B cell (primary cell): ENCODE measurements at regions not wholly inside any gene's neighbourhood (a gene's known extent, or its start where the extent isn't known, plus 50 kb on each side); places are given as distances from the start of the nearest gene placed in this dataset.
"Not testable (repeated sequence)": the region's sequence is repeated elsewhere in the genome, so short reads cannot be mapped to it uniquely, and the experiment has no call there.

Experiments used
- ATAC-seq: fragments of 200-7000 bp; cut with Tn5 transposase; one replicate; pipeline ENCODE4 v1.10.0; 2021; ENCODE audit warnings: low read depth, mild to moderate bottlenecking, moderate number of reproducible peaks, moderate library complexity
- CTCF ChIA-PET: fragments of 350-600 bp; sonication (Branson Sonifier 250); formaldehyde crosslinking; loops from one replicate; lab custom pipeline; 2021; ENCODE audit warnings: antibody characterized with exemption, inconsistent platforms; lab: Charles Lee
- POLR2A ChIA-PET: fragments of 350-600 bp; sonication (Branson Sonifier 250); formaldehyde crosslinking; loops from one replicate; lab custom pipeline; 2021; ENCODE audit warnings: antibody characterized with exemption; lab: Charles Lee
- DNase-seq: peaks from one replicate; pipeline ENCODE4 v3.0.0; 2013
- H2AFZ ChIP-seq: 2 replicates; pipeline ENCODE4 v1.6.1; 2012; ENCODE audit warnings: mild to moderate bottlenecking, low read depth, low read length; ENCODE audit not compliant: insufficient read depth, poor library complexity, severe bottlenecking
- H3K27ac ChIP-seq, 2 donors: 1 replicate in 1 of 2; 2 replicates in 1 of 2; pipeline ENCODE4 v1.5.1; 2012 to 2013; ENCODE audit warnings: low read length in 2 of 2, mild to moderate bottlenecking in 2 of 2, moderate library complexity in 1 of 2
- H3K27me3 ChIP-seq, 4 experiments: fragments of 200-600 bp in 1 of 4; sonication (generic) in 1 of 4; replicated peaks in 1 of 4; 1 replicate in 2 of 4; 2 replicates in 2 of 4; pipeline versions ENCODE4 v1.6.1 to v1.7.0; 2013 to 2016; ENCODE audit warnings: low read length in 3 of 4, mild to moderate bottlenecking in 2 of 4, mixed read lengths in 1 of 4, moderate library complexity in 1 of 4; ENCODE audit not compliant: insufficient read depth in 4 of 4, control insufficient read depth in 3 of 4; ENCODE audit errors: control extremely low read depth in 1 of 4
- H3K36me3 ChIP-seq, 2 experiments: replicated peaks in 1 of 2; 1 replicate in 1 of 2; 2 replicates in 1 of 2; pipeline versions ENCODE4 v1.6.1 to v1.7.1; 2013; ENCODE audit warnings: low read length in 1 of 2; ENCODE audit not compliant: insufficient read depth in 2 of 2, control insufficient read depth in 1 of 2; ENCODE audit errors: control extremely low read depth in 1 of 2, extremely low read depth in 1 of 2
- H3K4me1 ChIP-seq, 2 donors: fragments of 200-600 bp in 1 of 2; sonication (generic) in 1 of 2; 1 replicate in 1 of 2; 2 replicates in 1 of 2; pipeline versions ENCODE4 v1.5.1 to v1.6.1; 2013 to 2017; ENCODE audit warnings: low read length in 2 of 2; ENCODE audit not compliant: control insufficient read depth in 2 of 2, insufficient read depth in 2 of 2
- H3K4me2 ChIP-seq: replicated peaks from 2 replicates; pipeline ENCODE3; 2012; ENCODE audit warnings: mild to moderate bottlenecking, low read depth, low read length; ENCODE audit not compliant: poor library complexity, severe bottlenecking
- H3K4me3 ChIP-seq, 5 experiments: fragments of 200-600 bp in 1 of 5; sonication (generic) in 1 of 5; 1 replicate in 3 of 5; 2 replicates in 2 of 5; pipeline versions ENCODE4 v1.5.1 to v1.7.0; 2011 to 2016; ENCODE audit warnings: low read length in 4 of 5, mild to moderate bottlenecking in 4 of 5, low read depth in 2 of 5, control low read depth in 1 of 5, moderate library complexity in 1 of 5; ENCODE audit not compliant: insufficient read depth in 1 of 5; ENCODE audit errors: control extremely low read depth in 1 of 5, extremely low read depth in 1 of 5
- H3K79me2 ChIP-seq: fragments of 200-600 bp; sonication (generic); one replicate; pipeline ENCODE4 v1.6.0; 2016; ENCODE audit warnings: low read length; ENCODE audit not compliant: control insufficient read depth, insufficient read depth
- H3K9ac ChIP-seq: fragments of 200-600 bp; sonication (generic); 2 replicates; pipeline ENCODE4 v1.6.1; 2017; ENCODE audit warnings: mild to moderate bottlenecking, low read length, moderate library complexity
- H3K9me3 ChIP-seq, 3 donors: one replicate each; pipeline versions ENCODE4 v1.6.1 to v1.7.1; 2013; ENCODE audit warnings: low read length in 2 of 3; ENCODE audit not compliant: control insufficient read depth in 2 of 3, insufficient read depth in 1 of 3; ENCODE audit errors: control extremely low read depth in 1 of 3
- H4K20me1 ChIP-seq: 2 replicates; pipeline ENCODE4 v1.6.0; 2012; ENCODE audit warnings: mild to moderate bottlenecking, low read length; ENCODE audit not compliant: insufficient read depth, control insufficient read depth, poor library complexity, severe bottlenecking
- H3K27ac Mint-ChIP-seq: one replicate; pipeline ENCODE4 v1.8.0; 2021; ENCODE audit warnings: mixed read lengths
- H3K27me3 Mint-ChIP-seq: one replicate; pipeline ENCODE4 v1.8.0; 2021; ENCODE audit warnings: mixed read lengths
- H3K4me1 Mint-ChIP-seq: one replicate; pipeline ENCODE4 v1.8.0; 2021; ENCODE audit warnings: mixed read lengths
- H3K4me3 Mint-ChIP-seq: one replicate; pipeline ENCODE4 v1.8.0; 2021; ENCODE audit warnings: mixed read lengths
- H3K9me3 Mint-ChIP-seq: one replicate; pipeline ENCODE4 v1.8.0; 2022; ENCODE audit warnings: mixed read lengths; ENCODE audit not compliant: insufficient read depth
- CTCF ChIP-seq: fragments of 200-600 bp; IDR thresholded peaks from one replicate; pipeline ENCODE4 v1.8.0; 2022; ENCODE audit warnings: antibody characterized with exemption, mild to moderate bottlenecking
- EZH2 ChIP-seq: IDR thresholded peaks from 2 replicates; pipeline ENCODE4 v1.6.1; 2012; ENCODE audit warnings: borderline replicate concordance, low read depth, mild to moderate bottlenecking, moderate library complexity, low read length; ENCODE audit not compliant: insufficient read depth, poor library complexity, severe bottlenecking
- WGBS: methylation state at CpG from one replicate; pipeline ENCODE4 v1.1.5; 2013; ENCODE audit warnings: missing lambda C conversion rate; ENCODE audit not compliant: insufficient coverage; 5-methylcytosine and 5-hydroxymethylcytosine counted together
- intact Hi-C: fragments of 100-400 bp; cut with micrococcal nuclease; formaldehyde crosslinking; loops from one replicate; pipeline ENCODE4 v1.10.0; 2022

- no peaks in the 10 kb centered on the region for H3K4me1 Mint-ChIP-seq
- H3K9me3 Mint-ChIP-seq = no peaks in the 10 kb centered on the region
- ChIA-PET CTCF (no interaction called here), POLR2A (no interaction called here)
- H3K9me3 ChIP-seq = peaks cover 0 to 6% (median 0%) of the 10 kb centered on the region in 3 donors
- no peak overlapping the region for H2AFZ ChIP-seq
- H3K9ac ChIP-seq = no peak overlapping the region
- H3K4me3 ChIP-seq = no peak overlapping the region
- no peak overlapping the region for H3K27ac ChIP-seq
- TF ChIP-seq CTCF (no peak), EZH2 (no peak)
- H3K4me3 Mint-ChIP-seq = no peak overlapping the region
- no peaks in the 10 kb centered on the region for H3K4me1 ChIP-seq
- 96% methylated on average over 10 of the region's 10 CpGs for WGBS
- no peaks in the 10 kb centered on the region for H4K20me1 ChIP-seq
- intact Hi-C loops = no loop called here
- H3K4me2 ChIP-seq = no peak overlapping the region
- H3K27ac Mint-ChIP-seq = no peak overlapping the region
- ATAC-seq (no peak), DNase-seq (no peak)
- H3K27me3 ChIP-seq = no peaks in the 10 kb centered on the region
- H3K79me2 ChIP-seq = no peaks in the 10 kb centered on the region
- H3K27me3 Mint-ChIP-seq = peaks cover 5% of the 10 kb centered on the region
- no peaks in the 10 kb centered on the region for H3K36me3 ChIP-seq
These were observed 62.5 kb upstream of the CYP1B1 start for GRCh38 chr2:38138419-38138818.

GRCh38 chr2:38137958-38138357 is 62.0 kb upstream of the CYP1B1 start:
- H3K9ac ChIP-seq, H3K4me1 Mint-ChIP-seq, H4K20me1 ChIP-seq, H3K4me3 Mint-ChIP-seq, intact Hi-C loops, H3K9me3 ChIP-seq, H3K36me3 ChIP-seq, H3K27me3 Mint-ChIP-seq, CTCF ChIA-PET, H3K4me3 ChIP-seq, POLR2A ChIA-PET, H3K27ac Mint-ChIP-seq, H3K27ac ChIP-seq, ATAC-seq, H3K27me3 ChIP-seq, H3K79me2 ChIP-seq, DNase-seq, H3K9me3 Mint-ChIP-seq, H3K4me1 ChIP-seq, H2AFZ ChIP-seq, H3K4me2 ChIP-seq: not testable (repeated sequence)
- 98% methylated on average over 12 of the region's 12 CpGs for WGBS
